ENCODE measurements at regions not wholly inside any gene's neighbourhood (a gene's known extent, or its start where the extent isn't known, plus 50 kb on each side); places are given as distances from the start of the nearest gene placed in this dataset.
A peak's percentile ranks its signal among the peaks of the same experiment; 100 is the strongest.

DNA sequence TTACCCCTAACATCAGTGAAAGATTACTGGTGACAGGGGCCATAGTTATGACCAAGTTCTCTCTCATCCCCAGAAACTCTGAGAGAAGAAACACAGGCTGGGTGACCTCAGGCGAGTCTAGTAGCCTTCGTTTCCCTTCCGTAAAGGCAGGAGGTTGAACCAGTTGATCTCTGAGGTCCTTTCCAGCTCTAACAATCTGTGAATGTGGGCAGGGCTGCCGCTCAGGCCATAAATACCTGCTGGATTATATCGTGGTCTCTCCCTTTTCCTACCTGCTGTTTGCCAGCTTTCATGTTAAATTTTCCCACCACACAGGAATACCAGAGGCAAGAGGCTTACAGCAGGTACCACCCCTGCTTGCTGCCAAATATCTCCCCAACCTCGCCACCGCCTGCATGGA is 357.5 kb downstream of the SH3GL2 start:
- no peak for DNase-seq
- WGBS, 2 donors = 78 to 84% methylated on average over 7 of the region's 7 CpGs
- intact Hi-C loops (cut with DNase I) = no loop called here
- no peak overlapping the region for H3K27ac ChIP-seq
- H3K4me3 ChIP-seq = no peak overlapping the region
- no peaks in the 10 kb centered on the region for H3K27me3 ChIP-seq
- H3K4me1 ChIP-seq = no peaks in the 10 kb centered on the region
- no peaks in the 10 kb centered on the region for H3K9me3 ChIP-seq
- TF ChIP-seq, protein P1, sequence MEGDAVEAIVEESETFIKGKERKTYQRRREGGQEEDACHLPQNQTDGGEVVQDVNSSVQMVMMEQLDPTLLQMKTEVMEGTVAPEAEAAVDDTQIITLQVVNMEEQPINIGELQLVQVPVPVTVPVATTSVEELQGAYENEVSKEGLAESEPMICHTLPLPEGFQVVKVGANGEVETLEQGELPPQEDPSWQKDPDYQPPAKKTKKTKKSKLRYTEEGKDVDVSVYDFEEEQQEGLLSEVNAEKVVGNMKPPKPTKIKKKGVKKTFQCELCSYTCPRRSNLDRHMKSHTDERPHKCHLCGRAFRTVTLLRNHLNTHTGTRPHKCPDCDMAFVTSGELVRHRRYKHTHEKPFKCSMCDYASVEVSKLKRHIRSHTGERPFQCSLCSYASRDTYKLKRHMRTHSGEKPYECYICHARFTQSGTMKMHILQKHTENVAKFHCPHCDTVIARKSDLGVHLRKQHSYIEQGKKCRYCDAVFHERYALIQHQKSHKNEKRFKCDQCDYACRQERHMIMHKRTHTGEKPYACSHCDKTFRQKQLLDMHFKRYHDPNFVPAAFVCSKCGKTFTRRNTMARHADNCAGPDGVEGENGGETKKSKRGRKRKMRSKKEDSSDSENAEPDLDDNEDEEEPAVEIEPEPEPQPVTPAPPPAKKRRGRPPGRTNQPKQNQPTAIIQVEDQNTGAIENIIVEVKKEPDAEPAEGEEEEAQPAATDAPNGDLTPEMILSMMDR (IDR thresholded peaks at IDR 0.05) = no peak
- no peak for TF ChIP-seq POLR2A (IDR thresholded peaks at IDR 0.05)
- no peaks in the 10 kb centered on the region for H3K36me3 ChIP-seq

DNA sequence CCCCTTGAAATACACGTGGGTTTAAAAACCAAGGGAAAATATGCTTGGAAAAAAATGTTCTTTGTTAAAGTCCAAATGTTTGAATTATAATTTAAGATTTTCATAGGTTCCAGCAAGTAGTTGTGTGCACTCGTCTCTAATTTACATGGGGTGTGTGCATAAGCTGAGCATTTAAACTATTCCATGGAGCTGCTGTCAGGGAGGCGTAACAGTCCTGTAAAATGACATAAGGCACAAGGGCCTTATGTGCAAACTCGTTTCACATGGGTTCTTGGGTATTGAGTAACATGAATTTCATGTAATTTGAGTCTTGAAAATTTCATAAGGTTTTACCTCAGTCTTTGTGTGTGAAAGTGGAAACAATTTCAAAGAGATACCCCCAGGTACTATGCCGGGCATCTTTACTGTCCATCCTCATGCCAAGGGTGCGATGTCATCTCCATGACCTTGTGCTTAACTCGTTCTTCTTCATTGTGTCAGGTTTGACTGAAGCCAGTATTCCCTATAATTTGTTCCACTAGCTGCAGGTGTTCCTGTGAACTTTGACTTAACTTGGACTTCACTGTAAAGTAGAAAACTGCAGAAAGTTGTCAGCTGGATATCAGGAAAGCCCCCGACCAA is 359.3 kb downstream of the SH3GL2 start:
- no peak overlapping the region for H3K4me3 ChIP-seq
- H3K4me1 ChIP-seq = no peaks in the 10 kb centered on the region
- 59 to 64% methylated on average over 8 of the region's 8 CpGs for WGBS, 2 donors

DNA sequence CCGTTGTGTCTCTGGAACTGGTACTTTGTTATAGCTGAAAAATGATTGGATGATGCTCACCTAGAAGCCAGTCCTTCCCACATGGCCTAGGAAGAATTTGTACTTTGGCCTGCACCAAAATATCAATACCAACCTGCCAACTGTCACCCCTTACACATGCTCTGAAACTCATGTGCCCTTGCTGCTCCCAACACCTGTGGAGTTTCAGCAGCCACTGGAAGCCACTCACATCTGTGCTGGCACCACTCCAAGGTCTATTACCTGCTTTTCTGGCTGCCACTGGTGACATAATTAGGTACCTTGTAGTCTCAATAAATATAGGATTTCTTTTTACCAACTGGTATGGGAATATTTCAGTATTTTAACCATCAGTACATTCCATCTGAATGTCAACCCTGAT is 363.6 kb downstream of the SH3GL2 start:
- WGBS, 2 donors = 70 to 81% methylated on average over 1 of the region's 1 CpG
- Histone ChIP-seq H3K36me3 (no peaks in the 10 kb centered on the region), H3K4me3 (no peak overlapping the region), H3K27ac (no peak overlapping the region), H3K9me3 (peaks cover 0 to 3% (median 0%) of the 10 kb centered on the region in 3 donors), H3K4me1 (no peaks in the 10 kb centered on the region), H3K27me3 (no peaks in the 10 kb centered on the region)
- TF ChIP-seq POLR2A (IDR thresholded peaks at IDR 0.05) = no peak
- TF ChIP-seq, protein P1 (IDR thresholded peaks at IDR 0.05) = no peak
- intact Hi-C loops (cut with DNase I) = no loop called here
- no peak for DNase-seq

More for the DNA sequence above, 359.3 kb downstream of the SH3GL2 start:
- DNase-seq = no peak
- H3K27ac ChIP-seq = no peak overlapping the region
- H3K36me3 ChIP-seq = no peaks in the 10 kb centered on the region
- H3K9me3 ChIP-seq = no peaks in the 10 kb centered on the region
- TF ChIP-seq POLR2A (IDR thresholded peaks at IDR 0.05) = no peak
- TF ChIP-seq, protein P1 (IDR thresholded peaks at IDR 0.05) = no peak
- intact Hi-C loops (cut with DNase I) = no loop called here
- no peaks in the 10 kb centered on the region for H3K27me3 ChIP-seq

DNA sequence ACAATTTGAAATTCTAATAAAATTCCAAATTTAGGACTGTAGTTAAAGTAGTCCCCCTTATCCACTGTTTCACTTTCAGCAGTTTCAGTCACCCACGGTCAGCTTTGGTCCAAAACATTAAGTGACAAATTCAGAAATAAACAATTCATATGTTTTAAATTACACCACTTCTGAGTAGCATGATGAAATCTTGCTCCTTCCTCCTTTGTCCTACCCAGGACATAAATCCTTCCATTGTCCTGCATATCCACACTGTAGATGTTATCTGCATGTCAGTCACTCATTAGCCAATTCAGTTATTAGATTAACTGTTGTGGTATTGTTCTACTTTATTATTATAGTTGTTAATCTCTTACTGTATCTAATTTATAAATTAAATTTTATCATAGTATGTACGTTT is 376.5 kb downstream of the SH3GL2 start:
- TF ChIP-seq POLR2A (IDR thresholded peaks at IDR 0.05) = no peak
- TF ChIP-seq, protein P1 (IDR thresholded peaks at IDR 0.05) = no peak
- H3K27ac ChIP-seq = no peak overlapping the region
- no peak for DNase-seq
- no peak overlapping the region for H3K4me3 ChIP-seq
- no peaks in the 10 kb centered on the region for H3K9me3 ChIP-seq
- intact Hi-C loops (cut with DNase I) = no loop called here
- no peaks in the 10 kb centered on the region for H3K27me3 ChIP-seq
- 61 to 76% methylated on average over 2 of the region's 2 CpGs for WGBS, 2 donors
- H3K36me3 ChIP-seq = no peaks in the 10 kb centered on the region
- no peaks in the 10 kb centered on the region for H3K4me1 ChIP-seq

DNA sequence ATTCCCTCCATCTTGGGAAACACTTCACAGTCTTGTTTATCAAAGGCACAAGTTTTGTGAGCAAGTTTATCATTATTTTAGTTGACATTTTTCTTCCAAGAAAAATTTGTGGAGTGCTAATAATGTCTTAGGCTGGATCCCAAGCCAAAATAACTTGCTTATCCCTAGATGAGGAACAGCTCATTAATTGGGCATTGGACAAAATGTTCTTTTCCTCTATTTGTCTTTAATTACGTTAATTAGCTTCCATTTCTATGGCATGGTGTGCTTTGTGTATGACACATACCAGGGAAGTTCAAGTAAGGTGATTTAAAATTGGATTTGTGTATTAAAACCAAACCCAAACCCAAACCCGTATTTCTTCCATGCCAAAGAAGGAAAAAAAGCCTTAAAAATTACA is 379.5 kb downstream of the SH3GL2 start:
- intact Hi-C loops (cut with DNase I) = no loop called here
- 47 to 53% methylated on average over 2 of the region's 2 CpGs for WGBS, 2 donors
- Histone ChIP-seq H3K27ac (peak overlapping the region in 1 of 4 donors; percentile 7), H3K36me3 (no peaks in the 10 kb centered on the region), H3K9me3 (no peaks in the 10 kb centered on the region), H3K27me3 (no peaks in the 10 kb centered on the region), H3K4me3 (no peak overlapping the region), H3K4me1 (no peaks in the 10 kb centered on the region)
- no peak for TF ChIP-seq POLR2A (IDR thresholded peaks at IDR 0.05)
- DNase-seq = no peak

DNA sequence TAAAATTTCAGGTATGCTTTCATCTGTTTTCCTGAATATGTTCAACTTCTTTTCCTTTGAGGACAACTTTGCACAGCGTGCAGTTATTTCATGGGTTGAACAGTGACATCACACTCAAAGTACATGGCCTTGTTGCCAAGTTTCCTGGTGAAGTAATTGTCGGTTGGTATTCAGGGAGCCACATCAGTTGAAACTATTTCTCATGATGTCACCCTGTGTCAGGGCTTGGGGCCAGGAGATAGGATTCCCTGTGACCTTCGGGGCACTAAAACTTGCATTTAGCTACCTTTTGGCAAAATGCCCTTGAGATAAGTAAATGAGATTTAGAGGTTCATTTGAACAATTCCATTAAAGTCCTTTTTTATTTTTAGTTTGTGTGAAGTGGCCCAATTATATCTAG is 383.9 kb downstream of the SH3GL2 start:
- H3K4me1 ChIP-seq = no peaks in the 10 kb centered on the region
- no peaks in the 10 kb centered on the region for H3K27me3 ChIP-seq
- TF ChIP-seq POLR2A (IDR thresholded peaks at IDR 0.05) = no peak
- TF ChIP-seq, protein P1 (IDR thresholded peaks at IDR 0.05) = no peak
- no peaks in the 10 kb centered on the region for H3K36me3 ChIP-seq
- H3K4me3 ChIP-seq = no peak overlapping the region
- no peak for DNase-seq
- 40 to 56% methylated on average over 3 of the region's 3 CpGs for WGBS, 2 donors
- H3K27ac ChIP-seq = peak overlapping the region in 1 of 4 donors; percentile 46
- intact Hi-C loops (cut with DNase I) = no loop called here
- H3K9me3 ChIP-seq = no peaks in the 10 kb centered on the region

Data from esophagus squamous epithelium (tissue), 5 donors.